ENCODE measurements at regions not wholly inside any gene's neighbourhood (a gene's known extent, or its start where the extent isn't known, plus 50 kb on each side); places are given as distances from the start of the nearest gene placed in this dataset.

DNA sequence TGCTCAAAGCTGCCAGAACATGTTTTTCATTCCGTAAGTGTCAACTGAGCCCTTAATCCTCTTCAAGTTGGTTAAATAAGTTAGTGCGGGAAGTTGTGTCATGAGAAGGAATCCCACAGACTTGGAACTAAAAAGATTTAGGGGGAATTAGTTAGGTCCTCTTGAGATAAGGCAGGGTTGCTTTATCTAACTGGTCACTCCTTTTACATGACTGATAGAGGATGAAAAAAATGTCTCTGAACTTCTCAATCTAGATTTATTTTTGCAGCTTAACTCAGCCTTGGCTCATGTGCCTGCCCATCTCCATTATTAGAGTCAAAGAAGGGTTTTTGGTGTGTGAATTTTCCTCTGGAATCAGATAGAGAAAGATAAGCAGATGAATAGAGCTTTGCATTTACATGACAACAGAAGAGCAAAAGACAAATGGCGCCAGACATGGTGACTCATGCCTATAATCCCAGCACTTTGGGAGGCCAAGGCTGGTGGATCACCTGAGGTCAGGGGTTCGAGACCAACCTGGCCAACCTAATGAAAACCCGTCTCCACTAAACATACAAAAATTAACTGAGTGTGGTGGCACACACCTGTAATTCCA lies 882.9 kb downstream of the RPA4 start:
- no peak for DNase-seq

DNA sequence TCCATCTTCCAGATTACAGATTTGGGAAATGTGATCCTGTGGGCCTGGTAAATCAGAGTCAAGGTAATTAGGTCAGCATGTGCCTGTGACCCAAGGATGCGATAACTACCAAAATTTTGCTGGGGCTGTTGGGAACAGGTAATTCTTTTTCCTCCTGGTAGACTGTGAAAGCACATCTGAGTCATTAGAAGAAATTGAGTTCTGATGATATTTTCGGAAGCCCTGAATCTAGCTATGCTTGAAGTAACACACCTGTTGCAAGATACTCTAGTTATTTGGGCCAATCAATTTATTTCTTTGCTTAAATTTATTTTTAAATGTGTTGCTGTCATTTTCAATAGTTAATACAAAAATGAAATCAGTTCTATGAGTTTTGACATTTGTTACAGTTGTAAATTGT lies 903.6 kb downstream of the RPA4 start:
- DNase-seq: no peak

DNA sequence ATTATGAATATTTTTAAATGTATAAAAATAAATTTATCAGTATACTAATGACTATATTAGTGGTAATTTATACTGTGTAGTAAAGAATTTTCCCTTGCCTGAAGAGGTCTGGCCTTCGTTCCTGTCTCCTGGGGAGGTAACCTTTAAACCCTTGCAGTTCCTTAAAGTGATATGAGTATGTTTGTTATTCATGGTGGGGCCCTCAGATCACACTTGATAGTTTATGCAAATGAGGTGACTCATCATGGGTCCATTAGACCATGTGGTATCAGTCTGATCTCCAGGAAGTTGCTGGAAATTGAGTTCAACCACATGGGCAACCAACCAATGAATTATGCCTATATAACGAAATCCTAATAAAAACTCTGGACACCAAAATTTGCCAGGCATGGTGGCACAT lies 904.1 kb downstream of the RPA4 start:
- no peak for DNase-seq

DNA sequence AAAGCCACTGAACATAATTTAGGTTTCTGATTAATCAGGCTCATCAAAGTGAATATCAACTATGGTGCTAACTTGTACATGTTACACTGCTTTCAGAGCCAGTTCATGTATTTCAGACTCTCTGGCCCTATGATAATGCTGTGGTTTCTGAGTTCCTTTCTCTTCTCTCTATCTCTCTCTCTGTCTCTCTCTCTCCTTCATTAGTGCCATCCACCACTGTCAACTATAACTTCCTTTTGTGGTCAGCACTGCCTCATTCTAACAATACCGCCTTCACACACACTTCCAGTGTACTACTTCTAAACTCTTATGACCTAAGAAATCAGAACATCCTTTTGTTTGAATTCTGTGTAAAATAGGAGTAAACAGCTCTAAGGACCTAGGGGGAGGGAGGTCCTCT lies 907.1 kb downstream of the RPA4 start:
- no peak for DNase-seq

DNA sequence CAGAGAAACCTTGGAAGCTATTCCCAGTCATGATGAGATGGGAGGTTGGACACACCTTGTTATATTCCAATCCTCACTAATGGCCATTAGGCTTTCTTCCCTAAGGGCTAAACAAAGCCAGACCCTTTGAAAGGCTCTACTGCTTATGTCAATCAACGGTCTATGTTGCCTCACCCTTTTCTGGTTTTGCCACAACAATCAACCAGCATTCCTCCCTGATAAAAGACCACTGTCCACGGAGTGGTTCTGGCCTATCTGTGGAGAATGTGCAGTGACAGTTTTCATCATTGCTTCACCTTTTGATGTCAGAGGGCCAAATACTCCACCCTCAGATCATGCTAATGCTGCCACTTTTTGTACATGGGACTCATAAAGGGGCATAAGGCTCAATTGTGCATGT lies 913.4 kb downstream of the RPA4 start:
- DNase-seq: no peak

DNA sequence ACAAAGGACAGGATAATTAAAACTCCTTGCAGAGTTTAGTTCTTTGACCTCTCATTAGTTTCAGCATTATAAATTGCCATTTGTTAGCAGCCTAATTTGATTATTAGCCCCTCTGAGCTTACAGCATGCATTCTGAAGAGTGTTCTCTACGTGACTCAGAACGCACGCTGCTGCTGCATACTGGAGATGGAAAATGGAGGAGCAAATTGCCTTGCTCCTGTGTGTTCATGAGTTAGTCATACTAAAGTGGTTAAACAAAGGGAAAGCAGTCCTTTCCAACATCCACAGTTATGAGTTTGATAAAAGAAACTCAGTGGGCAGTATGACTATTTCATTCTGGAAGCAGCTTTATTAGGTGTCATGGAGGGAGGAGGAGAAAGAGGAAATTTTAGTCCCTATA lies 922.5 kb downstream of the RPA4 start:
- DNase-seq: peak; percentile 57

DNA sequence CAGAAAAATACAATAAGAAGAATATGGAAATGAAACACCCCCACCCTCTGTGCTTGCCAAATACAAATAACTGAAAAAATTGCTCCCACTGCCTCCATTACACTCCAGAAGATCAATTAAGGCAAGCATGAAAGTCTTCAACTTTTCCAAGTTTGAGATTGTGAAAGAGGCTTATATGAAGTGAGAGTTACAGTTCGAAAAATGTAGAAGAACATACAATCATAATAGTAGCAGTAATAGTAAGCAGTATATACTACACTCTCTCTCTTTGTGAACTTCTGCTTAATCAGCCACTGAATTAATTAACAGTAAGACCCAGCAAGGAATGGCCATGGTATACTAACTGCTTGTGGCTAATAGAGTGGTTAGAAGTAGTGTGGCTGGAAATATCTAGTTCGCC lies 923.2 kb downstream of the RPA4 start:
- DNase-seq: no peak

DNA sequence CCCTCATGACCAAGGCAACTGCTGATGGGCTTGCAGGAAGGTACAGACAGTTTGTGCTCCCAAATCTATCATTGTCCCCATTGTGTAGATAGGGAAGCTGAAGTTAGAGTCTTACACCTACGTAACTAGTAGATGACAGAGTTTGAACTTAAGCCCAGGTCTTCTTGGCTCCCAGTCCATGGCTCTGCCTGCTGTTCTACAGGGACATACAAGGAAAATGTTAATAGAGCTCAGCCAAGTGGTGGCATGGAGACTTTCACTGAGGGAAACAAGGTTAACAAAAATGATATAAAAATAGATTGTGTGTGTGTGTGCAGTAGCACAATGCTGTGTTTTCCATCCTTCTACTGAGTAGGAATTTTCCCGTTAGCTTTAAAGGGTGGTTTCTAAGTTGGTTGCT lies 936.5 kb downstream of the RPA4 start:
- DNase-seq: no peak

DNA sequence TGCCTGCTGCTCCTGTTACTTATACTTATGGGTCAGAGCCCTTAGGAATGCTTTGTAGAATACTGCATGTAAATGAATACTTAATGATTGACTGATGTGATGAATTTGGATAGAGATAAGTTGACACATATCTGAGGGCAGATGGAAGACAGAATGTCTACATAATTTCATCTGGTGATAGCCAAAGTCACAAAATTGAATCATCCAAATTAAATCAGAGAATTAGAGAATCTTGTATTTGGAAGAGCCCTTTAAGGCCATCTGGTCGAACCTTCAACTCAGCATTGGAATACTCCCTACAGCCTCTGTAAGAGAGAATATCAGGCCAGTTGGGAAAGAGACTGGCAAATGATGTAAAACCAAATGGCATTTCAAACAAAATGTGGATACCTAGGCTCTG lies 944.8 kb downstream of the RPA4 start:
- DNase-seq: no peak

DNA sequence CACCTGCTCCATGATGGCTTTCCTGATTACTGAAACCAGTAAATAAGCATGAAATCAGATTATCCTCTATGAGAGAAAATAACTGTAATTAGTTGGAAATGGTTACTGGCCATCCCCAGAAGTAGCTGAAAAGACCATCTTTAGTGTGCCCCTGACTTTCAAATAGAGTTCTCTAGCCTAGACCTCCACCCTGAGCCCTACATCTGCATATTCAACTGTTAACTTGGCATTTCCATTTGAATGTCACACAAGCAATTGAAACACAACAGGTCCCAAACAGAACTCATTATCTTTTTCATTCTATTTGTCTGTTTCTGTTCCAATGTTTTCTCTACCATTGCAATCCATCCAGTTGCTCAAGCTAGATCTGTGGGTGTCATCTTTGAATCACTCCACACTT lies 952.3 kb downstream of the RPA4 start:
- DNase-seq: no peak

DNA sequence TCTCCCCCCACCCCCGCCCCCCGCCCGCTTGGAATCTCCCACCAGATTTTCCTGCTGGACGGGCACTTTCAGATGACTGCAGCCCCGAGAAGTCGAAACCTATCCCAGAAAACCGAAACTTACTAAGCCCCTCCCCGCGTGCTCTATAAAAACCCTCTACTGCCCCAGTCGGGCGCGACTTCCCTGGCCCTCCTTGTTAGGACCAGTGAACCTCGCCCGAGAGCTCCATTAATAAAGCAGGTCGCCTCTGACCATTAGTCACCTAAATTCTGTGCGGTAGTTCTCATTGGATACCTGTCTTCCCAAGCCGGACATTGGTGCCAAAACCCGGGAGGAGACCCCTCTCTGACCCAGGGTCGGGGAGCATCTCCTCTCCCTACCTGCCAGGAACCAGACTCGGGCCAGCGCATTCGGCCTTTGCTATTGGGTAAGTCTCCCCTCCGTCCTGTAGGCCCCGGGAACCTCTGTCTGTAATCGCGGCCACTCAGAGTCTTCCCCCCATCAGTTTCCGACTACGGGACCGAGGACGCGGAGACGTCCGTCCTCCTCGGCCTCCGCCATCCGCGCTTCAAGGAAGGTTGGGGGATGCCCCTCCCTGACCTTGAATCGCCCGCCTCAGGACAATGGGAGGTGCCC lies 958.0 kb downstream of the RPA4 start:
- no peak for DNase-seq

DNA sequence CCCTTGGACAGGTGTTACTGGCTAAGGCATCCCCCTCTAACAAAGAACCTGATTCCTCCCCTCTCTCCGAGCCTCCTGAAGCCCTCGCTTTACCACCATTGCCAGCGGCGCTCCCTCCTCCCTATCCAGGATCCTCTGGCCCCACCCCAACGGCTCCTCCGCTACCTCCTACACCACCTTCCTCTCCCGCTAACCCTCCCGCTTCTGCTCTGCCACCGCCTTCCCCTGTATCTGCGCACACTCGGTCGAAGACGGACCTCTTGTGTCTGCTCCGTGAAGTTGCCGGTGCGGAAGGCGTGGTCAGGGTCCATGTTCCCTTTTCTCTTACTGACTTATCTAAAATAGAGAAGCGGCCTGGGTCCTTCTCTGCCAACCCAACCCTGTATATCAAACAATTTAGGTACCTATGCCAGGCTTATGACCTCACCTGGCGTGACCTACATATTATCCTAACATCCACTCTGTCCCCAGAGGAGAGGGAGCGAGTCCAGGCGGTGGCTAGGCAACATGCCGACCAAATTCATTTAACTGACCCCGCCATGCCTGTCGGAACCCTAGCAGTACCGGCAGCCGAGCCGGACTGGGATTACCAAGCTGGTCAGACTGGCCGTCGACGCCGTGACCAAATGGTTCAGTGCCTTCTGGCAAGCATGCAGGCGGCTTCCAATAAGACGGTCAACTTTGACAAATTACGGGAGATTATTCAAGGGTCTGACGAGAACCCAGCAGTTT lies 958.9 kb downstream of the RPA4 start:
- DNase-seq: no peak

DNA sequence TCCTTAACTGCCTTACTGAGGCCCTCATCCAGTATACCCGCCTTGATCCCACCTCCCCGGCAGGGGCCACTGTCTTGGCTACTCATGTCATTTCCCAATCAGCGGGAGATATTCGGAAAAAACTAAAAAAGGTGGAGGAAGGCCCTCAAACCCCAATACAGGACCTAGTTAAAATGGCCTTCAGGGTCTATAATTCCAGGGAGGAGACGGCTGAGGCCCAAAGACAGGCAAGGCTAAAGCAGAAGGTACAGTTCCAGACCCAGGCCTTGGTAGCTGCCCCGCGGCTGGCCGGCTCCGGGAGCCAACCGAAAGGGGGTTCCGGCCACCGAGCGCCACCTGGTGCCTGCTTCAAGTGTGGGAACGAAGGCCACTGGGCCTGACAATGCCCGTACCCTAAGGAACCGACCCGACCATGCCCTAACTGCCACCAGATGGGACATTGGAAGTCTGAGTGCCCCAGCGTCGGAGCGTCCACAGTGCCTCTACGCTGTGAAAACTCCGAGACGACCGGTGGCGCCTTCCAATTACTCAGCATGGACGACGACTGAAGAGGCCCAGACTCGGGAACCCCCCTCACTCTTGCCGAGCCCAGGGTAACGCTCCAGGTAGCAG lies 959.6 kb downstream of the RPA4 start:
- DNase-seq: no peak

DNA sequence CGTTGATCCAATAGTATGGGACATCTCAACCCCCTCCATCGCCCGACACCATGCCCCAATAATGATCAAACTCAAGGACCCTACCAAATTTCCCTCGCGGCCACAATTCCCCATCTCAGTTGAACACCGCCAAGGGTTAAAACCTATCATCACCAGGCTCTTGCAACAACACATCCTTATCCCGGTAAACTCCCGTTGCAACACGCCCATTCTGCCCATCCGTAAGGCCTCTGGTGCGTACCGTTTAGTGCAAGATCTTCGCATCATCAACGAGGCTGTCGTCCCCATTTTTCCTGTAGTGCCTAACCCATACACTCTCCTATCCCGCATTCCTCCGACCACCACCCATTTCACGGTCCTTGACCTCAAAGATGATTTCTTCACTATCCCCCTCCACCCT lies 960.5 kb downstream of the RPA4 start:
- DNase-seq: no peak

DNA sequence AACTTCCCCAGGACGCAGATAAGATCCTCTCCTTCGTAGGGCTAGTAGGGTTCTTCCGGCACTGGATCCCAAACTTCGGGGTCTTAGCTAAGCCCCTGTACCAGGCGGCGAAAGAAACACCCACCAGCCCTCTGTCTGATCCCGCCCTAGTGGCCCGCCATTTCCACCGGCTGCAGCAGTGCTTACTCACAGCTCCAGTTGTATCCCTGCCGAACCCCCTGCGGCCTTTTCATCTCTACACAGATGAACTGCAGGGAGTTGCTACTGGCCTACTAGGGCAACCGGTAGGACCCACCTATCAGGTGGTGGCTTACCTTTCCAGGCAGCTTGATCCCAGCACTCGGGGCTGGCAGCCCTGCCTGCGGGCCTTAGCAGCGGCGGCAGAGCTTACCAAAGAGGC lies 961.2 kb downstream of the RPA4 start:
- DNase-seq: no peak

DNA sequence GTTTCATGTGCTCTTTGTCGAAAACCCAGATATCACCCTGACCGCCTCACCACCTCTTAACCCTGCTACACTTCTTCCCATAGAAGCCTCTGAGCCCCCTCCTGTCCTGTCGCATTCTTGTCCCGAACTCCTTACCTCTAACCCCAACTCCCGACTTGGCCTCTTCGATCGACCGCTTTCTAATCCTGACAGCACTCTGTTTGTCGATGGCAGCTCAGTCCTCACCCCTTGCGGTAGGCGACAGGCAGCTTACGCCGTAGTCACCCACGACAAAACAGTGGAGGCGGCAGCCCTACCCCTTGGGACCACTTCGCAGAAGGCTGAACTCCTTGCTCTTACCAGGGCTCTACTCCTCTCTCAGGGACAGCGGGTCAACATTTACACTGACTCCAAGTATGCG lies 961.7 kb downstream of the RPA4 start:
- no peak for DNase-seq

DNA sequence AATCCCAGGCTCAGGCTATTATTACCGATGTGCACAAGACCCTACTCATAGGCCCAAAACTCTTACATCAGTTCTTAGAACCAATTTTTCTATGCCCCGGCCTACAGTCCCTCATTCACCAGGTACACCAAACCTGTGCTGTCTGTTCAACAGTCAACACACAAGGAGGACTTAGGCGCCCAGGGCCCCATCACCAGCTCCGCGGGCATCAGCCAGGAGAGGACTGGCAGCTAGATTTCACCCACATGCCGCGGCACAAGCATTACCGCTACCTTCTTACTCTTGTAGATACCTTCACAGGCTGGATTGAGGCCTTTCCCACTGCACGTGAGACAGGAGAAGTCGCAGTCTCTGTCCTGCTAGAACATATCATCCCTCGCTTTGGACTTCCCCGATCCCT lies 962.5 kb downstream of the RPA4 start:
- DNase-seq: no peak

DNA sequence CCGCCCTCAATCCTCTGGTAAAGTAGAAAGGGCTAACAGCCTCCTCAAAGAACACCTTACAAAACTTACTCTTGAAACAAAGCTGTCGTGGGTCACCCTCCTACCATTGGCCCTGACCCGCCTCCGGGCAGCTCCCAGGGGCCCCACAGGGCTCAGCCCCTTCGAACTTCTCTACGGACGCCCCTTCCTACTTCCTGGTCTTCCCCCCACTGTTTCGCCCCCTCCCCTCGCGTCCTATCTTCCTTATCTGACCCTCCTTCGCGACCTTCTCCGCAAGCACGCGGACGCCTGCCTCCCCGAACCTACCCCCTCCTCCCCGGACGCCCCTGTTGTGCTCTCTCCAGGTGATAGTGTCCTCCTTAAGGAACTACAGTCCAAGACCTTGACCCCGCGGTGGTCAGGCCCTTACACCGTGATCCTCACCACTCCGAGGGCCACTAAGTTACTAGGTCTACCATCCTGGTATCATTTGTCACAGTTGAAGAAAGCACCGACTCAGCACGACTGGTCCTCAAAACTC lies 963.1 kb downstream of the RPA4 start:
- DNase-seq: no peak

DNA sequence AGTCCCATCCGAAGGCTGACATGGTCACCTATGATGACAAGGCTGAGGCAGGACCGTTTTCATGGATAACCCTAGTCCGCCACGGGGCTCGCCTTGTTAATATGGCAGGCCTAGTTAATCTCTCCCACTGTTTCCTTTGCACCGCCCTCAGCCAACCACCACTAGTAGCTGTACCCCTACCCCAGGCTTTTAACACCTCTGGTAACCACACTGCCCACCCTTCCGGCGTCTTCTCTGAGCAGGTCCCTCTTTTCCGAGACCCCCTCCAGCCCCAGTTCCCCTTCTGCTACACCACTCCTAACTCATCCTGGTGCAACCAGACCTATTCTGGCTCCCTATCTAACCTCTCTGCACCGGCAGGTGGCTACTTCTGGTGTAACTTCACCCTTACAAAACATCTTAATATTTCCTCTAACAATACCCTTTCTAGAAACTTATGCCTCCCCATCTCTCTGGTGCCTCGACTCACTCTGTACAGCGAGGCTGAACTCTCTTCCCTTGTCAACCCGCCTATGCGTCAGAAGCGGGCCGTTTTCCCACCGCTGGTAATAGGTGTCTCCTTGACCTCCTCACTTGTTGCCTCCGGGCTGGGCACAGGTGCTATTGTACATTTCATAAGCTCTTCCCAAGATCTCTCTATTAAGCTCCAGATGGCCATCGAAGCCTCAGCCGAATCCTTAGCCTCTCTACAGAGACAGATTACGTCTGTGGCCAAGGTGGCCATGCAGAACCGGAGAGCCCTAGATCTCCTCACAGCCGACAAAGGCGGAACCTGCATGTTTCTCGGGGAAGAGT lies 964.4 kb downstream of the RPA4 start:
- no peak for DNase-seq

DNA sequence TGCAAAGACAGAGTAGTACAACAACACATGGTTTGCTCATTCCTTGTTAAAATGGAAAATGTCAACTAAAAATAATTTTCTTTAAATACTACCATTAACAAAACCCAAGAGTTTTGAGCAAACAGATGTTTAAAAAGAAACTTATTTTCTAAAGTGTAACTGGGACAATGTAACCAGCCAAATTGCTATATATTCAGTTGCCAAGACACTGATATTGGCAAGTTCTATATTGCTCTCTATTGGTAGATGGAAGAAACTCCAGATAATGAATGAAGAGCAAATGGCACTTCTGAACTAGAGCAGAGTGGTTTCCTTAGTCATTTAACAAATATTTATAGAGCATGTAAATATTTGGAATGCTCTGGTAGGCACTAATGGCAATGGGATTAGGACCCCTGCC lies 966.2 kb downstream of the RPA4 start:
- no peak for DNase-seq

DNA sequence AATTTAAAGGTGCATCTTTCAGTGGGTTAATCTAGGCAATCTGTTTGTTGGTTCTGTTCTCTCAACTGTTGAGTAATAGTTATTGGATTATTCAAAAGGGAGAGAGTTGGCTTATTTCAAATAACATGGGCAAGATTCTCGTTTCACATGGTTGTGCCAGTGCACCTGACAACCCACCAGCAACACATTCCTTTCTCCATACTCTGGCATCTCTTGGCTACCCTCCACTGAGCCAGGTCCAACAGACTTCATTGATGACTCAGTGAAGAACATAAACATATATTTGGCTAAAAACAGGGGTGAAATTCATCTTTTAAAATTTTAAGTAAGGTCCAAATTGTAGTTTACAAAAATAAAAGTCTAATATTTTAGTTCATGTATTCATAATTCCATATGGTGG lies 967.2 kb downstream of the RPA4 start:
- DNase-seq: no peak

DNA sequence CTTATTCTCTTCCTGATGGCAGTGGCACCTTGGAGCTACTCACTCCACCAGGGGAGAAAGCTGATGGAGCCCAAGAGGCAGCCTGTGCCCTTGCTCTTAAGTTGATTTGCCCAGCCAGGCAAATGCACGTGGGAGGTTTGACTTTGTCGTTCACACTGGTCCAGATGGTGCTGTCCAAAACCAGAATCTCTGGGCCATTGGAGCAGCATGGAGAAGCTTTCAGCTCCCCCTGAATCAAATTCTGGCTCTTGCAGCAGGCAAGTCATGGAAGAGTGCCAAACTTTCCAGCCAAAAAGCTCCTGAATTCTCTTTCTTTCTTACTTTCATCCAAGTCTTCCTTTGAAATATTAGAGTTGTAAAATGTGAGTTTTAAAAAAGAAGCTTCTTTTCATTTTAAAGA lies 970.4 kb downstream of the RPA4 start:
- no peak for DNase-seq

DNA sequence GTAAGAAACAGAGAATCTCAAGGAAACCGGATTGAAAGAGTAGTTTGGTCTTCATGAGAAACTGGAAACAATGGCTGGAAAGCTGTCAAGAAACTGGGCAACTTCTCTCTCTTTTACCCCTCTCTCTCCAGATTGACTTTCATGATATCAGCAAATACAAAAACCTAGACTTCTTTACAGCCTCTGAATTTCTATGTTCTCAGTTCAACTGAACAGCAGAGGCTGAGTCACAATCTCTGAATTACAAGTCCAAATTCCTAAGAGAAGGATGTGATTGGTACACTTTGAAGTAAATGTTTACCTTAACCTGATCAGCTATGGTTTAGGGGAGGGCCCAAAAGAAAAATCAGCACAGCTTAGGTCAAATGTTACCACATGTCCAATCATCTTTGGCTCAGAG lies 974.9 kb downstream of the RPA4 start:
- peak; percentile 32 for DNase-seq

Data from fibroblast of skin of right quadriceps (primary cell).